GM21576 (cell line): ENCODE measurements at regions not wholly inside any gene's neighbourhood (a gene's known extent, or its start where the extent isn't known, plus 50 kb on each side); places are given as distances from the start of the nearest gene placed in this dataset.
"Not testable (repeated sequence)": the region's sequence is repeated elsewhere in the genome, so short reads cannot be mapped to it uniquely, and the experiment has no call there.

Experiments
- ATAC-seq: cut with Tn5 transposase; IDR thresholded peaks from one replicate; pipeline ENCODE4 v1.9.1; 2021; ENCODE audit warnings: mild to moderate bottlenecking, moderate library complexity; ENCODE audit not compliant: unreplicated experiment

DNA sequence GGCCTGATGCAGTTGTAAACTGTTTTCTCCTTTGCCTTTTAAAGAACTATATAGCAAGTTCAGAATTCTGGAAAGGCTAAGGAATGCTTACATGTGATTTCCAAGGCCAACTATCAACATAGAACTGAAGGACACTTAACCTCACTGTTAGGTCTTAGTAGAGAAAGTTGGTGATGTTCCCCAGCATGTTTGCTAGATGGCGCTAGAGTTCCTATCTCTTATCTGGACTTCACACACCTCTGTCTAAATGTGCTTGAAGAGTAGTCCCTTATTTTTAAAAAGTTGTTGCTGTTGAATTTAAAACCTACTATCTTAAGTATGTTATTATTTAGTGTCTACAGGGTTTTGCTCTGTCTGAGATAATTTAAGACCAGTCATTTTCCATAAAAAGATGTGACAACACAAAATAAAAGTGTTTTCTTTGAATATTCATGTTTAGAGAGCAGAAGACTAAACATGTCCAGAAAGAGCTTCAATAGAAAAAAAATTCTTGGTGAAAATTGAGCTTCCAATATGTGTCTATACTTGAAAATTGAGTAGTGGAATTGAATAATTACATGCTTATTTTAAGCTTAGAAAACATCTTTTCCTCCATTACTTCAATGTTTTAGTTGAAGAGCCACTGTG, 237.3 kb downstream of the S1PR1 start:
- no peak for ATAC-seq

DNA sequence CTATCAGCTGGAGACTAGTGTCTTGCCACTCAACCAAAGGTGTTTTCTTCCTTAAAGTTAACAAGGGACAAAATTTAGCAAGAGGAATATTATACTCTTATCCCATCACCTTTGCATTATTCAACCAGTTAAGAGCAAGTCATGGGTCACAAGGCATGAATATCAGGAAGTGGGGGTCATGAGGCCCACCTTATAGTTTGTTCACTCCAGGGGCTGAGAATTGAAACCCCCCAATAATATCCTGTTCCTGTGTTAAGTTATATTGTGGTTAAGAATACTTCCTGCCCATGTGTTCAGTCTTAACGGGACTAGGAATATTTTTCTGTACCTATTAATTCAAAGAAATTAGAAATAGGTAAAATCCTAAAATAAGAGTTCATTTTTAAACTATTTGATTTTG, 239.7 kb downstream of the S1PR1 start:
- ATAC-seq = no peak

DNA sequence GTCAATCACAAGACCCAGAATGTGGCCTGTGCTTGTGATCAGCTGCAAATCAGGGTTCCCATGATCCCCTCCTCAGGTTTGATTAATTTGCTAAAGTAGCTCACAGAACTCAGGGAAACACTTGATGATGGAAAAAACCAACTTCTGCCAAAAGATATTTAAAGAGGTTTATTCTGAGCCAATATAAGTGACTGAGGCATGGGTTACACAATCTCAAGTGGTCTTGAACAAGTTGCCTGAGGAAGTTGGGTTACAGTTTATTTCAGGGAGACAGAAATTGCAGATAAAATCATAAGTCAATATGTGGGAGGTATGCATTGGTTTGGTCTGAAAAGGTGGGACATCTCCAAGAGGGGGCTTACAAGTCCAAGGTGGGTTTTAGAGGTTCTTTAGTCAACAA, 243.1 kb downstream of the S1PR1 start:
- no peak for ATAC-seq

DNA sequence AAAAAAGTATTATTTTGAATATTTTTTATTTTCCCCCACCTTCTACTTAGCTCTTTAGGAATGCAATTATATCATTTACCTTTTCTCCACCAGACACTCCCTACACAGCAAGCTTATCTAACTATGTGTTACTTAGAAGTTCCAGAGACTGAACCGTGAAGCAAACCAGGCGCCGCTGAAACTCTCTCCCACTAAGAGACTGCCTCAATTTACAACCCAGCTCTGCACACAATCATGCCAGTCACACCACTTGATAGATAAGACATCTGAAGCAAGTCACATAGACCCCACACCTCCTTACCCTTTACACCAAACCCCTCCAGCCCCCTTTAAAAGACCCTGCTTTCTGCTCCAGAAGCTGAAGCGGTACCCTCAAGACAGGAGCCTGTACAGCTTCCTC, 245.5 kb downstream of the S1PR1 start:
- no peak for ATAC-seq

DNA sequence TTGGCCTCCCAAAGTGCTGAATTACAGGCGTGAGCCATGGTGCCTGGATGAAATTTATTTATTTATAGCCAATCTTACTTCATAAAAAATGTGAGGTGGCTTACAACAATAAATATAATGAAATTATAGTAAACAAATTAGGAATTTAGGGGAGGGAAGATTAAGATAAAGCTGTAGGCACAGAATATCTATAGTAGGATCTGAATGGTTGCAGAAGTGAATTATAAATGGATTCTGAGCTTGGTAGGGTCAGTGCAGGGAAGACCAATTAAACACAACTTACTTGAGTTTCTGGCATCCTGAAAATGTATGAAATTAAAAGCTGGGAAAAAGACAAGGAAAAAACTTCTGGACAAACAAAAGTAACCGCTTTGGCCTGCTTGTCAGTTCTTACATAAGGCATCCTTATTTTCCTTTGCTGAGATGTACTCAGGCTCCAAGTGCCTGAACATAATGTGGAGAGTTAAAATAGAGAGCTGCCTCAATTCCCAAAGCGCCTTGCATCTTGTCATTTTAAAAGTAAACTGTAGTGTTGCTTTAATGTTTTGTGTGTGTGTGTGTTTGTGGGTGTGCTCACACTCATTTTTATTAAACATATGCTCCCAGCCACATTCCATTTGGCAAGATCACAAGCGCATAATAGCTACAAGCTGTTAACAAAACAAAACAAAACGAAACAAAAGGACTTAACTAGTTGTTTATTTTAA, 247.3 kb downstream of the S1PR1 start:
- ATAC-seq = no peak

DNA sequence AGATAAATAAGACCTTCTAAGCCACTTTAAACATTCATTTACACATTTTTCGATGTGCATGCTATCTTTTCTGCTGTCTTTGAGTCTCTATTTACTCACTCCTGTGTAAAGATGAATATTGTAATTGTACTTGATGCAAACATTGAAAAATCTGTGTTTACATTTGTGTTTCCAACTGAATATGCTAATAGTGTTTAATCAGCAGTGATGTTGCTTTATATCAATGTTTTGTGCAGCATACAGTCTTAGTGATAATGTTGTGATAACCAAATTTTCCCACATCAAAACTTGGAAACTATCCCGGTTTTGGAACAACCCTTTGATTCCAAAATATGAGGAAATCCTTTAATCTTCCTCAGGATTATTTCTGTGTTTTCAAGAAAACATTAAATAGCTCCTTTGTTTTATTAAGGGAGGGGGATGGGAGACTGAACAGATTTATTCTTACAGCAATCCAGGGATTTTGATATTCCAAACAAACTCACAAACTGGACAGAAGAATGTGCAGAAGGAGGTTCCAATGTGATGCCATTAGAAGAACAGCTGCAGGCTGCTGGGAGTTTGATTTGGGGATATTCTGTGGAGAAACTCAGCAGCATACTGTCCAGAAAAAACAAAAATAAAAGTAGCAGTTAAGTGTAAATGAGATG, 248.0 kb downstream of the S1PR1 start:
- no peak for ATAC-seq

DNA sequence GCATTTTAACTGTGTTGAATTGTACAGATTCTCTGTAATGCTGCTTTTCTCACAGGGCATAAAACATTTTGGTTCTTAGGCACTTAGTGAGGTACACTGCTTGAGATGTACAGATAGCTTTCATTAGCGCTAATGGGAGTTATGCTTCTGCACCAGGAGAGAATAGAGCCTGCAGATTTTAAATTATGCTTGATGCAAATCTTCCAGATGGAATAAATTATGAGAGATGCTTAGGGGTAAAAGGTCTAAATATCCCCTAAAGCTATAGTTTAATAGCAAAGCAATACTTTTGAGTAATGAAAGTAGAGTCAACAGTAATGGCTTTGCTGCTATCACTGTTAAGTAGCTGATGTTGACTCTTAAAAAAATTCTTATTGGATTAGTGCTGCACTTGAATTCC, 248.9 kb downstream of the S1PR1 start:
- ATAC-seq = no peak

DNA sequence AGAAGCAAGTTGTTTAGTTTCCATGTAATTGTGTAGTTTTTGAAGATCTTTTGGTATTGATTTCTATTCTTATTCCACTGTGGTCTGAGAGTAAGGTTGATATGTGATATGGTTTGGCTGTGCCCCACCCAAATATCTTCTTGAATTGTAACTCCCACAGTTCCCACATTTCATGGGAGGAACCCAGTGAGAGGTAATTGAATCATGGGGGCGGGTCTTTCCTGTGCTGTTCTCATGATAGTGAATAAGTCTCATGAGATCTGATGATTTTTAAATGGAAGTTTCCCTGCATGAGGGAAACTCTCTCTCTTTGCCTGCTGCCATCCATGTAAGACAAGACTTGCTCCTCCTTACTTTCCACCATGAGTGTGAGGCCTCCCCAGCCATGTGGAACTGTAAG, 255.3 kb downstream of the S1PR1 start:
- not testable (repeated sequence) for ATAC-seq

DNA sequence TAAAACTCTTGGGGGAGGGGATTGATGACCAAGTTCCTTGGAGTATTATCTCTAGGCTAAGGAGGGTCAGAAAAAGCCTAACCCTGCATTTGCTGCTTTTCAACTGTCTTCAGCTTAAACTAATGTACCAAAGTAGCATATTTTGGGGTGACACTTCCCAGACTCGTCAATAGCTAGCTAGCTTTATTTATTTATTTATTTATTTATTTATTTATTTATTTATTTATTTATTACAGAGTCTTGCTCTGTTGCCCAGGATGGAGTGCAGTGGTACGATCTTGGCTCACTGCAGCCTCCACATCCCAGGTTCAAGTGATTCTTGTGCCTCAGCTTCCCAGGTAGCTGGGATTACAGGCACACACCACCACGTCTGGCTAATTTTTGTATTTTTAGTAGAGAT, 257.1 kb downstream of the S1PR1 start:
- not testable (repeated sequence) for ATAC-seq

DNA sequence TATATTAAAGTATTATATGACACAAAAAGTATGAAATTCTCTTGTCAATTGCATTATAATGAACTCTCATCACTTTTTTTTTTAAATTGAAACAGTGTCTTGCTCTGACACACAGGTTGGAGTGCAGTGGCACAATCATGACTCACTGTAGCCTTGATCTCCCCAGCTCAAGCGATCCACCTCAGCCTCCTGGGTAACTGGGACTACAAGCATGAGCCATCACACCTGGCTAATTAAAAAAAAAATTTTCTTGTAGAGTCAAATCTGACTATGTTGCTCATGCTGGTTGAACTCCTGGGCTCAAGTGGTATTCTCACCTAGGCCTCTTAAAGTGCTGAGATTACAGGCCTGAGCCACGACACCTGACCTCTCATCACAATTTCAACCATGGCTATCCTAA, 259.3 kb downstream of the S1PR1 start:
- ATAC-seq = no peak

DNA sequence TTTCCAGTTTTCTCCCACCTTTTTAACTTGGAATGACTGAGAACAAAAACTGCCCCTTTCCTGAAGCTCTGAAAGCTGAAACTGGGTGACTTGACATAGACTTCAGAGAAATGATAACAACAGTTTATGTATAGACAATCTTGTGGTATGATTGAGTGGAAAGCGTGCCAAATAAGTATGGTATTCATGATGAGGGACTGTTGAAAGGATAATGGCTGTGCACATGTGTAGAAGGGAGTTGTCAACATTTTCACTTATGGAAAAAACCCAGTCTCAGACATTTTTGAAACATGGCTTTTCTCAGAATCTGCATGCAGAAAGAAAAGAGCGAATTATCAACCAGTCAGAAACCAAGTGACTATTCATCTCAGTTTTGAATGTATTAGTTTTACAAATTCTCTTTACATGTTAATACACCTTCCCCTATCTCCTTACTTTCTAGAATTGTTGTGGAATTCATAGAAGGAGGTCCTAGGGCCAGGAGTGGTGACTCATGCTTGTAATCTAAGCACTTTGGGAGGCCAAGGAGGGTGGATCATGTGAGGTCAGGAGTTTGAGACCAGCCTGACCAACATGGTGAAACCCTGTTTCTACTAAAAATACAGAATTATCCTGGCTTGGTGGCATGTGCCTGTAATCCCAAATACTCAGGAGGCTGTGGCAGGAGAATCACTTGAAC, 261.2 kb downstream of the S1PR1 start:
- no peak for ATAC-seq

DNA sequence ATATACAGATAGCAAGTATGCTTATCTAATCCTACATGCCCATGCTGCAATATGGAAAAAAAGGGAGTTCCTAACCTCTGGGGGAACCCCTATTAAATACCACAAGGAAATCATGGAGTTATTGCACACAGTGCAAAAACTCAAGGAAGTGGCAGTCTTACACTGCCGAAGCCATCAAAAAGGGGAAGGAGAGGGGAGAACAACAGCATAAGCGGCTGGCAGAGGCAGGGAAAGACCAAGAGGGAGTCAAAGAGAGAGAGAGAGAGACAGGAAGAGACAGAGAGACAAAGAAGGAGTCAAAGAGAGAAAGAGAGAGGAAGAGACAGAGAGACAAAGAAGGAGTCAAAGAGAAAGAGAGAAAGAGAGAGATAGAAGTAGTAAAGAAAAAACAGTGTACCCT, 267.3 kb downstream of the S1PR1 start:
- not testable (repeated sequence) for ATAC-seq

DNA sequence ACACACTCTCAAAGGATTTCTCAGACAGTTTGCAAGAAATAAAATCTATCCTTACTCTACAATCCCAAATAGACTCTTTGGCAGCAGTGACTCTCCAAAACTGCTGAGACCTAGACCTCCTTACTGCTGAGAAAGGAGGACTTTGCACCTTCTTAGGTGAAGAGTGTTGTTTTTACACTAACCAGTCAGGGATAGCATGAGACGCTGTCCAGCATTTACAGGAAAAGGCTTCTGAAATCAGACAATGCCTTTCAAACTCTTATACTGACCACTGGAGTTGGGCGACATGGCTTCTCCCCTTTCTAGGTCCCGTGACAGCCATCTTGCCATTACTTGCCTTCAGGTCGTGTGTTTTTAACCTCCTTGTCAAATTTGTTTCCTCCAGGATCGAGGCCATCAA, 268.4 kb downstream of the S1PR1 start:
- not testable (repeated sequence) for ATAC-seq

DNA sequence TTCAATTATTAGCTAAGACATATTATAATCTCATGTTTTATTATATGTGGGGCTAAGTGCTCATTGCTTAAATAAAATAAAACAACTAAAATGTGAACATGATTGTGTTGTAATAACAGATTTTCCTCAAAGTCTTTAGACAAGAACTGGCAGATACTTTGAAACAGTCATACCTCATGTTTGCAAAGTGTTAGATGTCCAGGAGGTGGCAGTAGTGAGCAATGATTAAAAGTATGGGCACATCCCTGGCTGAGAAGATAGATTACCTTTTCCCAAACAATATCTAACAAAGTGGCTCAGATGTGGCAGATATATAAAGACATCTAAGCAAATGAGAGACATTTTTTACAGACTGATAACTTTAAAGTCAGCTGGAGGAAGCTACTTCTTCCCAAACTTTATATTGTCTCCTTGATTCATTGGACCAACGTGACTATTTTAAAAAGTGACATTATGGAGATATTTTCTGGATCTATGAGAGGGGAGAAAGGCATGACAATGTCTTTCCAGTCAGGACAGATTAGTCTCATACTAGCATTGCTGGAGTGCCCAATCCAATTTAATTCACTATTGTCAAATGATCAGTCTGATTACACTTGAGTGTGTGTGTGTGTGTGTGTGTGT, 269.8 kb downstream of the S1PR1 start:
- ATAC-seq = peak; percentile 67

DNA sequence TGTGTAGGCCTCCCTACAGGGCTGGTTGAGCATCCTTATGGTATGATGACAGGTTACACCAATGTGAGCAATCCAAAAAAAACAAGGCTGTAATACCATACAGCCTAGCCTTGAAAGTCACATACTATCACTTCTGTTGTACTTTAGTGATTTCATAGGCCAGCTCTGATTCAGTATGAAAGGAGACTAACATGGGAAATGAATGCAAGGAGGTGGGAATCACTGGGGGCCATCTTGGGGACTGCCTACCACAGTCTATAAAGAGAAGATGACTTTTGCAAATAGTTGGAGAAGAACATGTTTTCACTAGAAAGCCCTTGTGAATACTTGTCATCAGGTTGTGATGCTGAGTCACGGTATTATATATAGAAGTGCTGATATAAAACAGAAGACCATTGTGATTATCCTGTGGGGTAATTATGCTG, 270.7 kb downstream of the S1PR1 start:
- ATAC-seq = no peak

DNA sequence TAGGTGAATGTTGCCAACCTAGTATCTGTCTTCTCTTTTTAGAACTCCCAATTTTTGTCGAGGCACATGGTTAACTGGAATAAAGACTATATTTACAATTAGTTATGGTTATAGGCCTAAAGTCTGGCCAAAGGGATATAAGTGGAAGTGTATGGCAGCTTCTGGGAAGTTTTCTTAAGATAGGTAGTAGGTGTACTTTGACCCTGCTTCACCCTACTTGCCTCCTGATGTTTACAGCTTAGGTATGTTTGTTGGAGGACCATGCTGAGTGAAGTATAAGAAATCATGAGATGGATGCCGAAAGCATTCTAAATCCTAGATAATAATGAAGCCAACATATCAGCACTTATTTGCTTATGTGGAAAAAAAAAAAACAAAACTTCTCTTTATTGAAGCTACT, 272.1 kb downstream of the S1PR1 start:
- ATAC-seq = no peak

DNA sequence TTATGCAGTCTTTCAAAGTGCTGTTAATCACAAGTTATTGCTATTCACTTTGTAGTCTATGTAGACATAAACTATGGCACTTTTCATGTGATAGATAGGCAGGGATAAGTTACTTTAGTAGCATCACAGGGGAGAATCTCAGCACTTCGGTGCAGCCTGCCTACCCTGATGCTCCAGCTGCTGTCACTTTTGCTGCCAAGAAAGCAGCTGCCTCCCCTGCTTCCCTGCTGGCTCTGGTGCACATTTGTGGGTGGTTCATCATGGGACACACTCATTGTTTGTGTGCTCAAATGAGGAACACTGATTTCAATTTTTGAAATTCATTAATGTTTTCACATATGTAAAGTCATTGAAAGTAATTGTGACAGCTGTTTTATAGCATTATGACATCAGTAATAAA, 272.6 kb downstream of the S1PR1 start:
- no peak for ATAC-seq

DNA sequence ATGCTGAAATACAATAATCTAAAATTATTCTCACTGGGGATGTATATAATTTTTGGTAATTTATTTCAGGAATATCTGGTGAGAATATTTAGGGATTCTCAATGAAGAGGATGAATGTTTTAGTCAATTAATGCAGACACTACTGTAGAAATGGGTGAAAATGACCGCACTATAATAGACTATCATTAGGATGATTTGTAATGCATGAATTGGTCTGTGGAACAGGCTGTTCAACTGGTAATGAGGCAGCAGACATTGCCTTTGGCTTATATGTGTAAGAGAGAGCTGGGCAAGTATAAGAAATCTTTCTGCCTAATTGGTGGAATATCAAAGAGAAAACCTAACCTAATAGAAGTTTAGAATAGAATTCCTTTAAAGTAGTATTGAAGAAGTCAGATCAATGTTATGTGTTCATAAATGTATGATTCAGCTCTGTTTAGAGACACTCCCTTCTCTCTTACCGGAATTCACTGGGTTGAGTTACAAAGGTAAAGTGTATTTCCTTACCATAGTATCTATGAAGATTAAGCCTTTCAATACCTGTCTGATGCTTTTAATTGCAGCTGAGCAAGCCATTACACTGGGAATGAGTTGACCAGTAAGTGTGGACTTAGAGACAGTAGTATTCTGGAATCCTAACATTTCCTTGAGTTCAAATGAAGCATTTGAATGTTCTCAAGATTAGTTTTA, 274.5 kb downstream of the S1PR1 start:
- no peak for ATAC-seq

DNA sequence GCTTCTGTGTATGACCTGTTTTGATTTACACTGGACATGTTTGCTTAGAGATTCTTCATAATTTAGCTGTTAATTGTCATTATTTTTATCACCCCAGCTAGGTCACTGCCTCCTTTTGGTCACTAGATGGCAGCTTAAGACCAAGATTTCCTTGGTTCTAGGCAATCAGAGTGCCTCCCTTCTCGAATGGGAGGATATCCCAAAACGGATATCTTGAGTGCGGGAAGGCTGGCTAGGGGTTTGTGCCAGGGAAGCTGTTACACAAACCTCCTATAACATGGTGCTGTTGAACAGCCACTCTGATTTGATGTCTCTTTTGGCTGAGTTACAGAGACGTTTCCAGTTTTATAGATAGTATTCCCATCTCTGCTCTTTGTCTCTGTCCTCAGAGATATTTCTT, 283.5 kb downstream of the S1PR1 start:
- ATAC-seq = peak; percentile 94

DNA sequence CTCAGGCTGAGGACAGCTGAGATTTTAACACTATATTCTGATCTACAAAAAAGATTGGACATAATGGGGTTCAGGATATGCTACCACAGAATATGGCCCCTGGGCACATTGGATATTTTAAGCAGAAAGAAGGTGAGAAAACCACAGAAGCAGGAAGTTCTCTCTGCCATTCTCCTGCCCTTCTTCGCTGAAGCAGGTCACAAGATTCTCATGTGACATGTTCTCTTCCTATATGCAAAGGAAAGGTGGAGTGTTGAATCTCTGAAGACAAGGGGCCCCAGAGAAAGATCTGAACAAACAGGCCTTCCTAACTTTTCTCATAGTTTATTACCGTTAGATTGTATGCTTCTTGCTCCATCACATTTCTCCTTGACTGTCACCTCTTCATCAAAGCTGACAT, 285.7 kb downstream of the S1PR1 start:
- no peak for ATAC-seq

DNA sequence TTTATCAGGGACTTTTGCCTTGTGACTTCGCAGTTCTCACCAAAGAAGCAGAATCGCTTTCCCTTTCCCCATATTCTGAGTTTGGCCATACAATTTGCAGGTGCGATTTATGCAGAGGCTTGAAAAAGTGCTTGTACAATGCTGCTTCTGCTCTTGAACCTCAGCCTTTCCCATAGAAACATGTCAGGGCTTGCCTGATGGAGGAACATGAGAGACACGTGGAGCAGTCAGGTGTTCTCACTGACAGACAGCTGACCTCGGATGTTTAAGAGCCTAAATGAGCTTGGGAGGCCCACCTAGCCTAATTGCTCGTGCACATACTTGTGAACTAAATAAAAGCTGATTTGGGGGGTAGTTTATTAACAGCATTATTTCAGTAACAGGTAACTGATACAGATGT, 290.0 kb downstream of the S1PR1 start:
- ATAC-seq = no peak
